Astrocyte (in vitro differentiated cells and primary cell): ENCODE measurements at regions not wholly inside any gene's neighbourhood (a gene's known extent, or its start where the extent isn't known, plus 50 kb on each side); places are given as distances from the start of the nearest gene placed in this dataset.

ENCODE experiments used
- DNase-seq: peaks from one replicate; pipeline ENCODE4 v3.0.0-alpha.2; 2010; ENCODE audit warnings: low read depth
- FAIRE-seq: peaks from 2 replicates; lab custom pipeline; 2011; peaks lifted over from hg19 to GRCh38; lab: Jason Lieb, UNC
- H2AFZ ChIP-seq: 2 replicates; pipeline ENCODE4 v1.6.0; 2012; ENCODE audit warnings: low read depth, low read length, inconsistent platforms
- H3K27ac ChIP-seq: 2 replicates; pipeline ENCODE4 v1.5.1; 2011; ENCODE audit warnings: low read depth, low read length, inconsistent platforms
- H3K27me3 ChIP-seq: 2 replicates; pipeline ENCODE4 v1.6.0; 2011; ENCODE audit warnings: low read length, inconsistent platforms; ENCODE audit not compliant: insufficient read depth
- H3K36me3 ChIP-seq: 2 replicates; pipeline ENCODE4 v1.5.1; 2011; ENCODE audit warnings: low read length, inconsistent platforms; ENCODE audit not compliant: insufficient read depth
- H3K4me1 ChIP-seq: 2 replicates; pipeline ENCODE4 v1.5.1; 2011; ENCODE audit warnings: low read length, inconsistent platforms; ENCODE audit not compliant: insufficient read depth
- H3K4me2 ChIP-seq: 2 replicates; pipeline ENCODE4 v1.6.0; 2012; ENCODE audit warnings: low read length, inconsistent platforms
- H3K4me3 ChIP-seq: 2 replicates; pipeline ENCODE4 v1.5.1; 2011; ENCODE audit warnings: low read depth, mild to moderate bottlenecking, low read length, inconsistent platforms; ENCODE audit not compliant: insufficient read depth
- H3K79me2 ChIP-seq: 2 replicates; pipeline ENCODE4 v1.6.0; 2012; ENCODE audit warnings: mild to moderate bottlenecking, low read length, inconsistent platforms; ENCODE audit not compliant: insufficient read depth
- H3K9ac ChIP-seq: 2 replicates; pipeline ENCODE4 v1.6.0; 2012; ENCODE audit warnings: mild to moderate bottlenecking, low read length, inconsistent platforms
- H3K9me3 ChIP-seq: 2 replicates; pipeline ENCODE4 v1.5.1; 2012; ENCODE audit warnings: low read depth, mild to moderate bottlenecking, low read length, inconsistent platforms; ENCODE audit not compliant: insufficient read depth
- H4K20me1 ChIP-seq: 2 replicates; pipeline ENCODE4 v1.6.0; 2012; ENCODE audit warnings: low read length, inconsistent platforms; ENCODE audit not compliant: insufficient read depth
- H3K27ac Mint-ChIP-seq: one replicate; pipeline ENCODE4 v1.8.0; 2021; ENCODE audit warnings: mild to moderate bottlenecking, mixed read lengths; ENCODE audit not compliant: unreplicated experiment
- H3K27me3 Mint-ChIP-seq: one replicate; pipeline ENCODE4 v1.8.0; 2021; ENCODE audit warnings: low read depth, mixed read lengths; ENCODE audit not compliant: unreplicated experiment
- H3K36me3 Mint-ChIP-seq: one replicate; pipeline ENCODE4 v1.8.0; 2021; ENCODE audit warnings: low read depth, mixed read lengths; ENCODE audit not compliant: unreplicated experiment
- H3K4me1 Mint-ChIP-seq: one replicate; pipeline ENCODE4 v1.8.0; 2021; ENCODE audit warnings: low read depth, mixed read lengths; ENCODE audit not compliant: unreplicated experiment
- H3K4me3 Mint-ChIP-seq: one replicate; pipeline ENCODE4 v1.8.0; 2021; ENCODE audit warnings: mild to moderate bottlenecking, moderate library complexity, mixed read lengths; ENCODE audit not compliant: unreplicated experiment
- H3K9me3 Mint-ChIP-seq: one replicate; pipeline ENCODE4 v1.8.0; 2021; ENCODE audit warnings: mild to moderate bottlenecking, mixed read lengths; ENCODE audit not compliant: unreplicated experiment
- CTCF ChIP-seq: IDR thresholded peaks from 2 replicates; pipeline ENCODE4 v1.5.1; 2011; ENCODE audit warnings: low read depth, mild to moderate bottlenecking, inconsistent platforms, low read length, moderate library complexity; ENCODE audit not compliant: insufficient read depth
- EZH2 ChIP-seq: IDR thresholded peaks from 2 replicates; pipeline ENCODE4 v1.6.1; 2012; ENCODE audit warnings: mild to moderate bottlenecking, low read length, inconsistent platforms; ENCODE audit not compliant: insufficient read depth

GRCh38 chr10:34889004-34889869 lies 74.1 kb upstream of the PARD3 start:
- TF ChIP-seq EZH2, result no peak
- no peak for TF ChIP-seq CTCF
- no peaks in the 10 kb centered on the region for H3K4me1 ChIP-seq
- H3K4me3 Mint-ChIP-seq, result peak overlapping the region; percentile 40
- H4K20me1 ChIP-seq, result no peaks in the 10 kb centered on the region
- peak; percentile 32 for DNase-seq
- H3K27ac ChIP-seq, result no peak overlapping the region
- H3K4me3 ChIP-seq, result no peak overlapping the region
- H3K9me3 ChIP-seq, result no peaks in the 10 kb centered on the region
- no peak overlapping the region for H3K27ac Mint-ChIP-seq
- H3K27me3 ChIP-seq, result no peaks in the 10 kb centered on the region
- peaks cover 17% of the 10 kb centered on the region for H3K27me3 Mint-ChIP-seq
- no peaks in the 10 kb centered on the region for H3K36me3 Mint-ChIP-seq
- H3K9ac ChIP-seq, result no peak overlapping the region
- no peak overlapping the region for H2AFZ ChIP-seq
- no peaks in the 10 kb centered on the region for H3K9me3 Mint-ChIP-seq
- no peak for FAIRE-seq
- no peak overlapping the region for H3K4me2 ChIP-seq
- H3K79me2 ChIP-seq, result no peaks in the 10 kb centered on the region
- no peaks in the 10 kb centered on the region for H3K36me3 ChIP-seq
- H3K4me1 Mint-ChIP-seq, result peaks cover 9% of the 10 kb centered on the region

- Histone ChIP-seq H3K4me3 (no peak overlapping the region), H2AFZ (no peak overlapping the region), H3K9me3 (no peaks in the 10 kb centered on the region), H3K27ac (no peak overlapping the region), H3K27me3 (no peaks in the 10 kb centered on the region), H3K9ac (no peak overlapping the region), H3K4me1 (no peaks in the 10 kb centered on the region), H4K20me1 (no peaks in the 10 kb centered on the region), H3K79me2 (no peaks in the 10 kb centered on the region), H3K4me2 (no peak overlapping the region), H3K36me3 (no peaks in the 10 kb centered on the region)
- no peak for FAIRE-seq
- Mint-ChIP-seq H3K9me3 (no peaks in the 10 kb centered on the region), H3K36me3 (no peaks in the 10 kb centered on the region), H3K4me3 (no peak overlapping the region), H3K27ac (no peak overlapping the region), H3K27me3 (peaks cover 15% of the 10 kb centered on the region), H3K4me1 (peaks cover 9% of the 10 kb centered on the region)
- DNase-seq, result no peak
- no peak for TF ChIP-seq CTCF
- TF ChIP-seq EZH2, result no peak
Measured at GRCh38 chr10:34886906-34887642, 72.0 kb upstream of the PARD3 start.
